Activated CD4-positive, CD25-positive, alpha-beta regulatory T cell (primary cell): ENCODE measurements at regions not wholly inside any gene's neighbourhood (a gene's known extent, or its start where the extent isn't known, plus 50 kb on each side); places are given as distances from the start of the nearest gene placed in this dataset.

Experiments used
- DNase-seq, 4 experiments: peaks; one replicate each; lab custom pipeline; 2025; lab: John Stamatoyannopoulos, UW

DNA sequence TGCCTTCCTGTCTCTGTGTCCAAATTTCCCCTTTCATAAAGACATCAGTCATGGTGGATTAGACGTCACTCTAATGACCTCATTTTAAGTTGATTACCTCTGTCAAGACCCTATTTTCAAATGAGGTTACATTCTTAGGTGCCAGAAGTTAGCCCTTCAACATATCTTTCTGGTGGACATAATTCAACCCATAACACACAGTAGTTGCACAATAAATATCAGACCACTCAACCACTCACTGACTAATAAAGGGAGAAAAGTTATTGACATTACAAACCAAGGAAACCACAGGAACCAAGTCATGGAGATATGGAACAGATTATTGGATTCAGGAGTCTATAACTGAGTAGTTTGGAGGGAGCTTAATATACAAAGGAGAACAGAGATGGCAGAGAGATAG is 377.4 kb upstream of the ACVR2A start:
- no peak for DNase-seq

DNA sequence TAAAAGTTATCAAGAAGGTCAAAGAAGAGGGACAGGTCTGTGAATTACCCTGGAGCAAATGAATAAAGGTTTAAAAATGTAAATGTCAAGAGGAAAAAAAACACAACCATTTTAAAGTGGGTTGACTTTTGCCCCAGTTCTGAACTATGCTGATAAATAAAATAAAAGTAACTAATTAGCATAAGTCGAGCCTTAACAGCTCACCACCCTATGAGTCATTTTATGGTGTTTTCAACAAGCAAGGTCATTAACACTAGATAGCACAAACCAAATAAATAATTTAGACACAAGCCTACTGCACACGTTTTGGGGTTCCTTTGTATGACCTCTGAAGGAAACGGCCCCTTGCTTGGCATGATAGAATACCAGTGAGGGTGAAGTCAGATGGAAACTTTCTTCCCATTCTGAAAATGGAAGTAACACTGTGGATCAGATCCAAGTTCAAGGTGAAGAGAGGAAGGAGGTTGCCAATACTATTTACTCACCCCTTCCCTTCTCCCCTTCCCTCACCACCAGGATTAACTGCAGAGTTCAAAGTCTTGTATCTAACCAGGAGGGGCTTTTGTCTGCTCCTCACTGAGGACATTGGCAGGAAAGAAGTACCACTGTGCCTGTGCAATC is 380.0 kb upstream of the ACVR2A start:
- DNase-seq, result no peak

DNA sequence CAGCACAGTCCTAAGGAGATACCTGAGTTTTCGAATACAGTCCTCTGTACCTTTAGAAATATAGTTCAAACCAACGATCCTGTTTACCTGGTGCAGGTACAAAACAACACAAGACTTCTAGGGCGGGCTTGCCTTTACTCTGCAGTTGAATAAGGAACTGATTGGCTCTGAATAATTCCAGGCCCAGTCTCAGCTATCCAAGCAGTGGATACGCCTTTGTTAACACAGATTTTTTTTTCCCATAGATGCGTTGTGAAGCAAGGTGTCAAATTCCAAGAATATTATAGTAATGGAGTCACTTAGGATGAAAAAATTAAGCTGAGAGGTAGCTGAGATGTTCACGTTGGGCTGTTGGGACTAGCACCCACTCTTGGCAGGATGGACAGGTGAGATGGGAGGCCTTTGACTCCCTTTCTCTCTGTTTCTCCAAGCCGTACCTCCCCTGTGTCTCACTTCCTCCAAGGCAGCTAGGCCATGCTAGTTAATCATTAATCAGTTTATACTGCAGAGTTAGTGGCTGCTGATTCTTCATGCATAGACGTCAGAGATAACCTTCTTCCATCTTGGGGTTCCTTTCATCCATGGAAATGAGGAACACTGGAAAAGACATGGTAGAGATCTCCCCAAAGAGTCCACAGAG is 380.8 kb upstream of the ACVR2A start:
- no peak for DNase-seq

DNA sequence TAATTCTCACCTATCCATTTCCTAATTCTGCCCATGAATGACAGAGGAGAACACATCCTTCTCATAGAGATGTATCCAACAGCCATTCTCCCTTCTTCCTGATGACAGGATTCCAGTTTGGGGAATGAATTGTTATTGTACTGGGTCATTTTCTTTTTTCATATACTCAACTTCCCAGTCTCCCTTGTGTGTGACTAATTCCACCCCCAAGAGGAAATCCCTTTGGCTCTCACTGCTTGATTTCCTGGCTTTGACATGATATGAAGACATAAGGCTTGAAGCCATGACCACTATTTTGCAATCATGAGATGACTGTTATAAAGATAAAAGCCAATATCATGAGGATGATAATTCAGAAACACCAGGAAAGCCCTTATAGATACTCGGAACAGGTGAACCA is 384.7 kb upstream of the ACVR2A start:
- no peak for DNase-seq

DNA sequence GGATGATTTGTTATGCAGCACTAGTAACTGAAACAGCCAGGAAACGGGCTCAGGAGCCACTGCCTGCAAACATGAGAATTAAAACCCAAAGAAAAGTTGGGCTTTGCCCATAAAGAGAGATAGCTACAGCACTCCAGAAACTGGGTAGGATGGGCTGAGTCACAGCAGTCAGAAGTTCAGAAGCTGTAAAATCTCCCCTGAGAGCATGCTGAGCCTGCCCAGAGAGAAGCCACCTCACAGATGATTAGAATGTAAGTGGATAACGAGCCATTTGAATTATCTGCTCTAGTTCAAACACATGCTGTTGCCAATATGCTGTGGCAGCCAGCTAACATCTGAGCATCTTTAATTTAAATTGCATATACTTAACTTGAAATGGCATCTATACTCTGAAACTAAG is 388.1 kb upstream of the ACVR2A start:
- DNase-seq, result no peak

DNA sequence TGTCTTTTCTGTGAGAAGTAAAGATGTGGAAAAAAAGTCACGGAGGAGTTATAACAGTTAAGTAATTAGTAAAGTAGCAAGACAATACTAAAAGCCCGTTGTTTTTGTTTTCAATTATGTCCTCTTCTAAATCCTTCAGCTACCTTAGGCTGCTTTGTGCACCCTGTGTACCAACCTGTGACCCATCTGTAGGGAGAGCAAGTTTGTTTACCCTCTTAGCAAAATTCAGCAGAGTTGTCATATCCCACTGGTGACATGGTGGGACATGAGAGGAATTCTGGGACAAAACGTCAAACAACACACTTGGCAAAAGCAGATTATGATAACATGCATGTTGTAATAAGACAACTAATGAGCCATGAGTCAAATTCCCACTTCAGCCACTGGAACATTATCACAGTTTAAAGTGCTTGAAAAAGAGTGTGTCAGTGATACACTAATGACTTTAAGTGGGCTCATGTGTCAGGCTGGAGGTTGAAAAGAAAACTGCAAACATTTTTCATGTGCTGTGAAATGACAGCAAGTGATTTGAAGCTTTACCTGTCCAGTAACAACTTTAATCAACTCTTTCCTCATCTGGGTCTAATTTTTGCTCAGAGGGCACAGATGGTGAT is 392.8 kb upstream of the ACVR2A start:
- DNase-seq, result no peak

DNA sequence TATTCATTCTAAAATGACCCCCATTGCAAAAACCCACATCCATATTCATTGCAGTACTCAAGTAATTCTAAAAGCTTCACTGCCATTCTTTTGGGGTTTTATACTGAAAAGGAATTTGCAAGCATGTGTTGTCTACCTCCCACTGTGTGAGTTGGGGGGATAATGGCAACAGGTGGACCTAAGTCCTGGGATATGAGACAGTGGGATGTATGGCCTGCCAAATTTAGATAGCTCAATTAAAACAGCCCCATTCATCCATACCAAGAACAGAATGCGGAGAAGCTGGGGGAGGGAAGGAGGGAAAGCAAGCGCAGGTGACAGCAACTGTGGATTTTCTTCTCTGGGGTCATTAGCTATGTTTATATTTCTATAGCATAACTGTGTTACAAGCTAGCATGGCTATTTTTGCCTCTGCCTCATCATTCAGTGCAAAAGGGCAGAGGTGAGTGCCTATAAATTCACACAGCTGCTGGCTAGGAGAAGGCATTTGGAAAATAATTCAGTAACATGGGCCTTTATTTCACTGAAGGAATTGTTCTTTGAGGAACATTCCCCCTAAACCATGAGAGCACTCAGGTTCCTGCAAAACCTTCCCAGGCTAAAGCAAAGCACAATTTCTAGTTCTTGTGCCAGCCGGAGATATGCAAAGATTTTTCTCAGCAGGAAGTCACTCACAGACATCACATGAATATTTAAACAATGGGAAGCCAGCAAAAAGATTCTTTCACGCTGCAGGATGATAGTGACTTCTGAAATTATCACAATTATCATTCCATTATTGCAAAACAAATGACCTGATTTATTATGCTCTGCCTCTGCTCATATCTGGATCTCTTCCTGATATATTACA is 393.9 kb upstream of the ACVR2A start:
- no peak for DNase-seq

DNA sequence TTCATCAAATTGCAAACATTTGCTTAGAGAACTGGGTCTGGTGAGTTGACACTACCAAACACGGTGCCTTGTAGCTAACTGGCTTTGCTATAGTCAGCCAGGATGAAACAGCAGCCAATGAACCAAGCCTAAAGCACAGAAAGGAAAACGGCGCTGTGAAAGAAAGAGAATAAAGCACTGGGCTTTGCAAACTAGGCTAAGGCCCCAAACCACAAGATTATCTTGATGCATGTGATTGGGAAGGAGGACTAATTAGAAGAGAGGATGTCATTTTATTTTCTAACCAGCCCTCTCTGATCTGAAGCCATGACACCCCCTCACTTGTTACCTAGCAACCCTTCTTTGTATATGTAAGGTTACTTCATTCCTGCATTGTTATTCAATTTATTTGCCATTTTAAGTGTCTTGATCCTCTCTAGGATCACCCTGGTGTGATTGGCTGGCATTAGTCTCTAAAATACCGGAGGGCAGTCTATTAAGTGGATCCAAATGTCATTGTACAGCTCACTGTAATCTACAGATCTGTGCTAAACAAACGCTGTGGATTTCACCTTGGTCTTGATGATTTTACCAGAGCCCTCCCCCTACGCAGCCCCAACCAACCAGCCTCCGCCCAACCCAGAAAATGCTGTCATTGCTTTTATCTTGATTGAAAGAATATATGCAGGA is 395.4 kb upstream of the ACVR2A start:
- peak in 1 of 4 experiments; percentile 1 for DNase-seq

DNA sequence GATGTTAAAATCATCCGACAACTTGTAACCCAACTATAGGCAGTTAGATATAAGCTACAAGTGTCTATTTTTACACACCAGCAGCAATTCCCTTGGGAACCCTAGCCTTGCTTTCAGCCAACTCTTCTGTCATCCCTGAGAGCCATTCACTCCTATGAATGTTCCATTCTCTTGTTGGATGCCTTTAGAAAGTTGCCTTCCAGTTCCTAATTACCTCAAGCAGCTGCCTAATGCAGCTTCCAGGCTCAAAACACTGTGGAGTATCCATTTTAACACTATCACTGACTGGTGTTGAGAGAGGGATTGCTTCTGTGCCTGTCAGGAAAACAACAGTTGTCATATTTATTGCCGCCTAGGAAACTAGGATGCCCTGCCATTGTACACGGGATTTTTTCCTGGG is 402.0 kb upstream of the ACVR2A start:
- no peak for DNase-seq

DNA sequence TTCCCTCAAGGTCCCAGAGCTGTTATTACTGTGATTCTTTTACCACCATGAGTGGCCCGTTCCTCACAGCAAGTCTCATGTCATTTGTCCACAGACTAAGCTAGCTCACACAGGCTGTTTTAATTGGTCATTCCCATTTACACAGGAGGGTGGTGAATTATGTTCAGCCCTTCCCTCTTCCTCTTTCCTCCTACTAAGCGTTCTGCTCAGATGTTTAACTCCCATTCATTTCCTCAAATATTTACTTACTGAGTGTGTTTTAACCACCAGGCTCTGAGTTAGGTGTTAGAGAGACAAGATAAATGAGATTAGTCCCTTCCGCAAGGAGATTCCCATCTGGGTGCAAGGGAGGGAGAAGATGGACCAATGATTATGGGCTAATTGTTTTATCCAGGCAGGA is 403.6 kb upstream of the ACVR2A start:
- no peak for DNase-seq

DNA sequence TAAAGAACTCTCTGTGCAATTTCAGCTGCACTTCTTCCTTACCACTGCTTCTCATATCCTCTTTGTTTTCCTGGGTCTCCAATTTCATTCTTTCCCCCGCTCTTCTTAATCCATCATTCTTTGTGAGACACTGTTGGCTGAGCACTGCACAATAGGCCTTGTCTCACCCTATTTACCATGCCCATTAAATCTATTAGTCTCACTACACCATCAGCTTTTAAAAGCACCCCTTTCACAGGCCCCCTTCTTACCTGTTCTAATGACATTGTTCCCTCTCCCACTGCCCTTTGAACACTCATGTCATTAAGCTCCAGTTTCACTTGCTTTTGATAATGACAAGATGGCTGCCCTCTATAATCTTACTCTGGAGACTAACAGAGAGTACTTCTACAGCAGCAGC is 404.1 kb upstream of the ACVR2A start:
- DNase-seq, result no peak

DNA sequence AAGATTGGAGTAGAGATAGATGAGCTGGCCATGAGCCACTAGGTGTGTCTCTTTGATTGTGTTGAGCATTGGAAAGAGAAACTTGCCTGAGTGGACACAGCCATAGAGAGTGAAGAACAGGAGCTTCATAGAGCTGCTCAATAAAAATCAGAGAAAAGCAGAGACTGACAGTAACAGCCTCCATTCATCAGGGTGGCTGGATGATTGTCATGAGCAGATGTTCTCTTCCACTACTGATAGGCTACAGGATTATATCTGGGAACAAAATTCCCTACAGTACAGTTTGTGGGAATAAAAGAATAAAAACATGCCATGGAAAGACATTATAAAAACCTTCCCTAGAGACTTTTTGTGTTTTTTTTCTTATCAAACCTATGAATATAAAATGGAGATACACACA is 404.8 kb upstream of the ACVR2A start:
- no peak for DNase-seq

DNA sequence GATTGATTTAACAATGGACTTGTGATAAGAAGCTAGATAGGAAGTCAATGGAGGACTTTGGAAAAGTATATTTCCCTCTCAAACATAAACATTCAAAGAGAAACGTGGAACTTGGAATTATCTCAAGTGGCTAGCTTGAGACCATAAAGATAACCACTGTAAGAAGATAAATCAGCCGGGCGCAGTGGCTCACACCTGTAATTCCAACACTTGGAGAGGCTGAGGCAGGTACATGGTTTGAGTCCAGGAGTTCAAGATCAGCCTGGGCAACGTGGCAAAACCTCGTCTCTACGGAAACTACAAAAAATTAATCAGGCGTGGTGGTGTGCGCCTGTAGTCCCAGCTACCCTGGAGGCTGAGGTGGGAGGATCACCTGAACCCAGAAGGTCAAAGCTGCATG is 405.9 kb upstream of the ACVR2A start:
- DNase-seq, result no peak

DNA sequence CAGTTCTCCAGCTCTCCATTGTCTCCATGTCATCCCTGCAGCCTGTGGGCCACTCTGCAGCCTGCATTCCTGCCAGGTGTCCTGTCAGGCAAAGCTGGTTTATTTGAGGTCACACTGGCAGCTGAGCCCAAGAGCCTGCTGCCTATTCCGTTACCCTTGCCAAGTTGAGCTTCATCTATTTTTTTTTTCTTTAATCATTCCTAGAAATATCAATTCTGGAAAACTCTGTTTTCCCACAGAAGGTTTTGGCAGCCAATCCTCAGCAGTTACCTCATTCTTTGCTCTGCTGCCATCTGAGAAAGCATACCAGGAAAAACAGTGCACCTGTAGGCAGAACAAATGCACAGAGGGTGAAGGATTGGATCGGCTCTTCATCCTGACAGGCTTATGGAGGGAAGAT is 411.0 kb upstream of the ACVR2A start:
- no peak for DNase-seq

DNA sequence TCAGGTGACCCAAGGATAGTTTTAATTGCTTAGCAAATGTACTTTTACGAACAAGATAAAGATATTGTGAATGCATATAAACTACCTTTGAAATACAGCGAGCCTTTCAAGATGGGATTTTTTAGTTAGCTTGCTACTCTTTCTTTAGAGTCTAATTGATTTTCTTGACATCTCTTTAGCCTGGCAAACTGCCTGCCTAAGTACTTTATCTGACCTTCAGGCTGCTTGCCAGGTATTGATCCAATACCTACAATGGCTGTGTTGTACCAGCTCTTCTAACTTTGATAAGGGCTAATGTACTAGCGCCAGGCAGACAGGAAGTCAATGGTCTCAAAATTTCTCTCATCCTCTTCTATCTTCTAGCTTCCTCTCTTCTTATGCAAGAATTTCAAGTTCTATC is 414.4 kb upstream of the ACVR2A start:
- DNase-seq, result no peak

DNA sequence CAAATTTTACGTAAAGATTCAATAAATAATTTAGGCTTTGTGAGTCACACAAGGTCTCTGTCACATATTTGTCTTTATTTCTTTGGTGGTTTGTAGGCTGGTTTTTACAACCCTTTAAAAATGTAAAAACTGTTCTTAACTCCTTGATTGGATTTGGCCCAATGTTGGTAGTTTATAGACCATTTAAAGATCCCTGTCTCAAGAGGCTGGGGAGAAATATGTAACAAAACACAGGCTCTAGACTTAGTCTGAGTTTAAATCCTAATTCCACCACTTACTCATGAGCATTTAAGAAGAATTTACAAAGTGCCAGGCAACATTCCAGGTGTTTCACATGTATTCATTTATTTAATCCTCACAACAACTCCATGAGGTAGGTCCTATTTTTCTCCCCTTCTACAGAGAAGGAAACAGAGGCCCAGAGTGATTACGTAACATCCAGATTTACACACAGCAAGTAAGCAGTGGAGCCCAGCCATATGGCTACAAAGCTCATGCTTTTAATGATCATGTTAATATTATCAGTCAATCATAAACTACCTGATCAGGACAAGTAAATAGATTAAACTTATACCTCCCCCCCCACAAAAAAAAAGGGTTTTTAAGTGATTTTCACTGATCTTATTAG is 416.6 kb upstream of the ACVR2A start:
- no peak for DNase-seq

DNA sequence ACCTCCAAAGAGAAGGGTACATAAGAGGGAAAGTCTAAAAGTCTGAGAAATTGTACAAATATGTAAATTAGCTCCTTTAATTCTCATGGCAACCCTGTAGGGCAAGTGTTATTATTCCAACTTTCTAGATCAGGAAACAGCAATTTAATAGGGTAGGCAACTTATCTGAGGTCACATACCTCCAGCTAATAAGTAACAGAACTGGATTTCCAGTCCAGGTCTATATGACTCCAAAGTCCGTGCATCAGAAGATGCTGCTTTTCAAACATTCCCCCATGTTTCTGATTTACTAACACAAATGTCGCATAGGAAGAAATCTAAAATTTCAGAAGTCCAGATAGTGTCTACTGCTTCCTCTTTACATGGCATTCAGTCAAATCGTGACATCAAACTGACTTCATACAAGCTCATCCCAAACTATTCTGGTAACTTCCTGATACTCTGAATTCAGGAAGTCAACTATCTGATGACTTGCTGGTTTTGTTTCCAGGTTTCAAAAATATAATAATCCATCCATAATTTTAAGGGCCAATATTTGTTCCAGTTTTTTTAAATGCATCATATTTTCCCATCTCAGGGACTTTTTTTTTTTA is 419.3 kb upstream of the ACVR2A start:
- no peak for DNase-seq

DNA sequence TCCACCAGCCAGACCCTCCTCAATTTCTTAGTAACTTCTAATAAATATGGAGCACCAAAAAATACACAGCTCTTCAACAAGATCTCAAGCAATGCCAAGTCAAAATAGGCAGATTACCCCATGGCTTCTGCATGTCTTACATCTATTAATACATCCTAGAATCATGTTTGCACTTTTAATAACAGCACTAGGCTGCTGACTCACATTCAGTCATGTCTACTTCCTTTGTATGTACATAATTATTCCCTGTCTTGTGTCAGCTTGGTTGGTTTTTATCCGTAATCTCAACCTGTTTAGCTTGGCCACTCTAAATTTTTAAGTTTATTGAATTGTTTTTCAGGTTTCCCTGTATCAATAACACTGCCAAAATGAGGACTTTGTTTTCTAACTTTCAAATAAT is 420.1 kb upstream of the ACVR2A start:
- no peak for DNase-seq

DNA sequence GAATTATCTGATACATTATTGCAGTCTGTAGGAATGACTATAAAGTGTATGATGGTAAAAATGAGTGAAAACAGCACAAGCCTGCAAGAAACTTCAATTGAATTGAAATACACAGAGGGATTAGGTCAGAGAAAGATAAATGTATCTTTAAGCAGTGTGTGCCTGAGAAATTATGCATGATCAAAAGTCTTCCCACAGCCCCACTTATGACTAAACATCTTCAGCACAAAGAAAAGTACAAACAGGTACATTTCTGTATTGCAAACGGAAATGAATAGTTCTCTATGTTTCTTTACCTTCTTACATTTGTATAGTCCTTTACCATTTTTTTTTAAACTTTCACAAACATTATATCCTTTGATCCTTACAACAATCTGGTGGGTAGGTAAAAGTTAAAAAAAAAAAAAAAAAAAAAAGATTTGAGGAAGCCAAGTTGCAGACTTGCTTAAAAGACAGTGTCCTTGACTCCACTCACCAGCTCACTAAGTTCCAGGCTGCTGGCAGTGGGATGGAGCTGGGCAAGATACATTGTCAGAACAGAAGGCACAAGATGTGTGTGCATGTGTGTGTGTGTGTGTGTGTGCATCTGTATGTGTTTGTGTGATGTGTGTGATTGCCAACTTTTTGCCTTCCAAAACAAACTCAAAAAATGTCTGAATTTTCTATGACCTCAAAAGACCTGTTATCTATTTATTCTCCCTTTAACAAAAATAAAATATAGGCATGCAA is 423.7 kb upstream of the ACVR2A start:
- DNase-seq, result no peak

DNA sequence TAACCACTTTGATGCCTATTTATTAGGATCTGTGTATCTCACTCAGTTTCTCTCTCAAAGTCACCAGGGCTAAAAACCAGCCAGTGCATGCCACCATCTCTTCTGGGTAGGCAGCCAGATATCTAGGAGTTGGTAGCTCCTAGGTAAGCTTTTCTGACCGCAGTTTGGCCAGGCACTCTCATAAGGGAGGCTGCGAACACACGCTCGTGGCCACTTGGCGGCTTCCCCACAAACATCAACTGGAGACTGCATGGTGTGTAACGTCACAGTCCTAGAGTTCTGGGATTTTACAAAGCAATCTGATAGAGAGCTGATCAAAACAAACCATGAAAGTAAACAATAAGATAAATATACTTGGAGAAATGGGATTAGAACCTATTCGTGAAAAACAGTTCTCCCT is 424.3 kb upstream of the ACVR2A start:
- no peak for DNase-seq

DNA sequence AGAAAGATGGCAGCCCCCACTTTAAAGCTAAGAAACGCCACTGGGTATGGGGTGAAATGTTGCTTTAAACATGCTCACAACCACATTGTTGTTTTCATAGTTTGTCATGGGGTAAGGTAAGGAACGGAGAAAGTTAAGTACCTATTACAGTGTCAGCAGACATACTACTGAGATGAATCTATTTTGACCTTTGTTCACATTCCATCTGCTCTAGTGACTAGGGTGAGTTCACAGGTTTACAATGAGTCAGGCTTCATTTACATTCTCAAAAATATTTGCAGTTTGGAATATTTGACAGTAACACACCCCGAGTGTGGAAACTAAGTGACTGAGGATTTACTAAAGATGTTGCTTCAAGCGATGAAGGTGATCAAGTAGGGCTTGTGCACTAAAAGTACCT is 428.7 kb upstream of the ACVR2A start:
- no peak for DNase-seq
